ENCODE measurements at regions not wholly inside any gene's neighbourhood (a gene's known extent, or its start where the extent isn't known, plus 50 kb on each side); places are given as distances from the start of the nearest gene placed in this dataset.

GRCh38 chr4:162237676-162238075 is 73.9 kb upstream of the FSTL5 start:
- Mint-ChIP-seq H3K27me3 (no peaks in the 10 kb centered on the region), H3K9me3 (peaks cover 5% of the 10 kb centered on the region), H3K27ac (no peak overlapping the region), H3K4me1 (ENCODE audit: unreplicated experiment) (no peaks in the 10 kb centered on the region), H3K36me3 (no peaks in the 10 kb centered on the region), H3K4me3 (no peak overlapping the region)
- no peak for TF ChIP-seq CTCF (conservative IDR thresholded peaks at IDR 0.05)
- no peak for DNase-seq (ENCODE audit: extremely low spot score, unreplicated experiment)

- Mint-ChIP-seq H3K9me3 (peaks cover 6% of the 10 kb centered on the region), H3K36me3 (no peaks in the 10 kb centered on the region), H3K4me1 (ENCODE audit: unreplicated experiment) (no peaks in the 10 kb centered on the region), H3K4me3 (no peak overlapping the region), H3K27me3 (no peaks in the 10 kb centered on the region), H3K27ac (no peak overlapping the region)
- no peak for DNase-seq (ENCODE audit: extremely low spot score, unreplicated experiment)
- TF ChIP-seq CTCF (conservative IDR thresholded peaks at IDR 0.05) = no peak
Measured at GRCh38 chr4:162234595-162234994, 70.8 kb upstream of the FSTL5 start.

GRCh38 chr4:162232349-162232748 is 68.5 kb upstream of the FSTL5 start:
- DNase-seq (ENCODE audit: extremely low spot score, unreplicated experiment) = no peak
- H3K4me1 Mint-ChIP-seq (ENCODE audit: unreplicated experiment) = no peaks in the 10 kb centered on the region
- H3K27me3 Mint-ChIP-seq = no peaks in the 10 kb centered on the region
- H3K36me3 Mint-ChIP-seq = no peaks in the 10 kb centered on the region
- H3K9me3 Mint-ChIP-seq = peaks cover 6% of the 10 kb centered on the region
- H3K27ac Mint-ChIP-seq = no peak overlapping the region
- no peak overlapping the region for H3K4me3 Mint-ChIP-seq
- no peak for TF ChIP-seq CTCF (conservative IDR thresholded peaks at IDR 0.05)

GRCh38 chr4:162229670-162230069 is 65.9 kb upstream of the FSTL5 start:
- no peak for DNase-seq (ENCODE audit: extremely low spot score, unreplicated experiment)
- H3K4me3 Mint-ChIP-seq = no peak overlapping the region
- no peaks in the 10 kb centered on the region for H3K36me3 Mint-ChIP-seq
- H3K27me3 Mint-ChIP-seq = no peaks in the 10 kb centered on the region
- no peak for TF ChIP-seq CTCF (conservative IDR thresholded peaks at IDR 0.05)
- H3K4me1 Mint-ChIP-seq (ENCODE audit: unreplicated experiment) = no peaks in the 10 kb centered on the region
- no peak overlapping the region for H3K27ac Mint-ChIP-seq
- peaks cover 6% of the 10 kb centered on the region for H3K9me3 Mint-ChIP-seq

GRCh38 chr4:162221148-162221547 is 57.3 kb upstream of the FSTL5 start:
- TF ChIP-seq CTCF (conservative IDR thresholded peaks at IDR 0.05) = no peak
- Mint-ChIP-seq H3K9me3 (no peaks in the 10 kb centered on the region), H3K27me3 (no peaks in the 10 kb centered on the region), H3K4me3 (no peak overlapping the region), H3K4me1 (ENCODE audit: unreplicated experiment) (no peaks in the 10 kb centered on the region), H3K36me3 (no peaks in the 10 kb centered on the region), H3K27ac (no peak overlapping the region)
- DNase-seq (ENCODE audit: extremely low spot score, unreplicated experiment) = no peak

Measured in type B pancreatic cell (in vitro differentiated cells).